AG04450 (cell line): ENCODE measurements at regions not wholly inside any gene's neighbourhood (a gene's known extent, or its start where the extent isn't known, plus 50 kb on each side); places are given as distances from the start of the nearest gene placed in this dataset.

Experiments used
- CTCF ChIA-PET: fragments of 300-600, 350-600 bp; formaldehyde crosslinking; extraction: SDS; loops from one replicate; lab custom pipeline; 2022; ENCODE audit warnings: antibody characterized with exemption, inconsistent platforms; lab: Charles Lee
- POLR2A ChIA-PET: fragments of 350-600 bp; formaldehyde crosslinking; extraction: SDS; loops from one replicate; lab custom pipeline; 2021; ENCODE audit warnings: antibody characterized with exemption, inconsistent platforms; lab: Yijun Ruan, JAX
- DNase-seq: peaks from one replicate; pipeline ENCODE4 v3.0.0-alpha.2; 2011; ENCODE audit warnings: low read depth, low spot score
- H3K27ac ChIP-seq: one replicate; pipeline ENCODE4 v1.5.1; 2012; ENCODE audit warnings: low read depth, low read length, control low read depth
- H3K27me3 ChIP-seq: one replicate; pipeline ENCODE4 v1.6.0; 2012; ENCODE audit warnings: low read length; ENCODE audit not compliant: control insufficient read depth, insufficient read depth
- H3K4me3 ChIP-seq: 2 replicates; pipeline ENCODE4 v1.5.1; 2011; ENCODE audit warnings: mild to moderate bottlenecking, low read depth, low read length, control low read depth
- H3K9me3 ChIP-seq: 2 replicates; pipeline ENCODE4 v1.5.1; 2012; ENCODE audit warnings: low read length; ENCODE audit not compliant: control insufficient read depth, insufficient read depth
- CTCF ChIP-seq: IDR thresholded peaks from 2 replicates; pipeline ENCODE4 v1.5.1; 2011; ENCODE audit warnings: low read depth, low read length, control low read depth, inconsistent platforms

- peak; percentile 61 for DNase-seq
- peak overlapping the region; percentile 48 for H3K4me3 ChIP-seq
- no peak for TF ChIP-seq CTCF
- H3K9me3 ChIP-seq = no peaks in the 10 kb centered on the region; the same call in 1 of the 2 replicates
- H3K27ac ChIP-seq = no peak overlapping the region
- CTCF ChIA-PET = no interaction called here
- H3K27me3 ChIP-seq = no peaks in the 10 kb centered on the region
- POLR2A ChIA-PET = interaction anchor here (2.6 kb wide), 1 partner anchor 80 kb away, joined by 17 read pairs; the partner anchor contains the start of gene IER5L
Observed at GRCh38 chr9:129258124-129258822, 80.2 kb upstream of the IER5L start.

GRCh38 chr9:129256959-129257713, 79.1 kb upstream of the IER5L start:
- no peak overlapping the region for H3K4me3 ChIP-seq
- H3K27ac ChIP-seq = no peak overlapping the region
- ChIA-PET CTCF (no interaction called here), POLR2A (interaction anchor here (2.6 kb wide), 1 partner anchor 79 kb away, joined by 17 read pairs; the partner anchor contains the start of gene IER5L)
- H3K9me3 ChIP-seq = no peaks in the 10 kb centered on the region; the same call in 1 of the 2 replicates
- TF ChIP-seq CTCF = no peak
- no peak for DNase-seq
- no peaks in the 10 kb centered on the region for H3K27me3 ChIP-seq

GRCh38 chr9:129254566-129255287, 76.7 kb upstream of the IER5L start:
- Histone ChIP-seq H3K27me3 (no peaks in the 10 kb centered on the region), H3K27ac (no peak overlapping the region), H3K9me3 (no peaks in the 10 kb centered on the region), H3K4me3 (no peak overlapping the region)
- ChIA-PET CTCF (interaction anchor here (0.6 kb wide), 1 partner anchor 10 kb away, joined by 3 read pairs; no protein-coding TSS in a partner anchor), POLR2A (no interaction called here)
- DNase-seq = no peak
- TF ChIP-seq CTCF = no peak

- Histone ChIP-seq H3K9me3 (no peaks in the 10 kb centered on the region), H3K4me3 (no peak overlapping the region), H3K27ac (no peak overlapping the region), H3K27me3 (no peaks in the 10 kb centered on the region)
- no peak for TF ChIP-seq CTCF
- DNase-seq = no peak
- ChIA-PET CTCF (no interaction called here), POLR2A (no interaction called here)
Observed at GRCh38 chr9:129253803-129254381, 75.8 kb upstream of the IER5L start.
